ENCODE measurements at regions not wholly inside any gene's neighbourhood (a gene's known extent, or its start where the extent isn't known, plus 50 kb on each side); places are given as distances from the start of the nearest gene placed in this dataset.

GRCh38 chr20:60494476-60494875 lies 536.3 kb downstream of the CDH26 start:
- no peak for TF ChIP-seq CTCF (IDR thresholded peaks at IDR 0.05; ENCODE audit: low read depth, low read length)
- H3K4me3 ChIP-seq (ENCODE audit: low read depth, low read length) = no peak overlapping the region

GRCh38 chr20:60497298-60498035 lies 539.2 kb downstream of the CDH26 start:
- TF ChIP-seq CTCF (IDR thresholded peaks at IDR 0.05; ENCODE audit: low read depth, low read length) = no peak

DNA sequence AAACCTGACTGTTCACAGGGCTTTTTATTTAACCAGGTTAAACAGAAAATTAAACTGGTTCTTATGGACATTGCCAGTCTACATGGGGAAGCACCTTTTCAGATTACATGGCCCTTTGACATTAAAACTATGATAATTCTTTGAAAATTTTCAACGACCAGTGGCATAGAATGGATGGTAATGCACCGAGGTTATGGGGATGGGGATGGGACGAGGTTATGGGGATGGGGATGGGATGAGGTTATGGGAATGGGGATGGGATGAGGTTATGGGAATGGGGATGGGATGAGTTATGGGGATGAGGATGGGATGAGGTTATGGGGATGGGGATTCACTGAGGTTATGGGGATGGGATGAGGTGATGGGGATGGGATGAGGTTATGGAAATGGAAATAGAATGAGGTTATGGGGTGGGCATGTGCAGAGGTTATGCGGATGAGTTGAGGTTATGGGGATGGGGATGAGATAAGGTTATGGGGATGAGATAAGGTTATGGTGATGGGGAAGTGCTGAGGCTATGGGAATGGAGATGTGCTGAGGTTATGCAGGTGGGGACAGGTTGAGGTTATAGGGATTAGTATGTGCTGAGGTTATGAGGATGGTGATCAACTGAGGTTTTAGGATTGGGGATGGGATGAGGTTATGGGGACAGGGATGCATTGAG lies 541.9 kb downstream of the CDH26 start:
- TF ChIP-seq CTCF (IDR thresholded peaks at IDR 0.05; ENCODE audit: low read depth, low read length) = no peak
- no peak overlapping the region for H3K4me3 ChIP-seq (ENCODE audit: low read depth, low read length)

More at GRCh38 chr20:60497298-60498035, 539.2 kb downstream of the CDH26 start:
- H3K4me3 ChIP-seq (ENCODE audit: low read depth, low read length) = no peak overlapping the region

GRCh38 chr20:60501048-60501447 lies 542.8 kb downstream of the CDH26 start:
- TF ChIP-seq CTCF (IDR thresholded peaks at IDR 0.05; ENCODE audit: low read depth, low read length) = no peak
- no peak overlapping the region for H3K4me3 ChIP-seq (ENCODE audit: low read depth, low read length)

DNA sequence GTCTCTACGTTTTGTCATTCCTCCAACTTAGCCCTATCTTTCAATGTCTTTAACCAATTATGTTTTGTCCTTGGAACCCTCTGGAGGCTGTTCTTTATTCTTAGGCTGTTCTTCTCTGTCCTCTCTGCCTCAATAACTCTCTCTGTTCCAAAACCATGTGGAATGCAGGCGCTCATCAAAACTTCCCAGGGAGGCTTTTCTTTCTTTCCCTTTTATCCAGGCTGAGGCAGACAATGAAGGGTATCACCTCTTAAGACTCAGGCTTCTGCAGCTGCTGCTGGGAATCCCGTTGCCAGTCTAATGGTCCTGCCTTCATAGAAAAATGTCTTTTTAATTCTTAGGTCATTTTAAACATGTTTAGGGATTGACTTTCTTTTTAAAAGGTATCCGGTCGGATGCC lies 544.7 kb downstream of the CDH26 start:
- H3K4me3 ChIP-seq (ENCODE audit: low read depth, low read length) = no peak overlapping the region

DNA sequence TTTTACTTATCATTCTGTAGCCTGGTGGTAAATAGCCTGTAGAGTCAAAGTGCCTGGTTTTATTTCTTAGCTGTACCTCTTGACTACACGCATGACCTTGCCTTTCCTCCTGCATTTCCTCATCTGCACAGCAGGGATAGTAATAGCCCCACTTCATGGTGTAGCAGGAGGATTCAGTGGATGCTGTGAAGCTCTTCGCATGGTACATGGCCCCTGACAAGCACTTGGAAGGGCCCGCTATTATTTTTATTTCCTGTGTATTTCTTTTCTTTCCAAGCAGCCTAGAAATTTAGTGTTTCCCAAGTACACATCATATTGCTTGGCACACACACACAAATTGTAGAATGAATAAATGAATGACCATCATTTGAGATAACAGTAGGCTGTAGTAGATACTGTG lies 547.2 kb downstream of the CDH26 start:
- no peak overlapping the region for H3K4me3 ChIP-seq (ENCODE audit: low read depth, low read length)
- TF ChIP-seq CTCF (IDR thresholded peaks at IDR 0.05; ENCODE audit: low read depth, low read length) = no peak

More for the DNA sequence above, 544.7 kb downstream of the CDH26 start:
- no peak for TF ChIP-seq CTCF (IDR thresholded peaks at IDR 0.05; ENCODE audit: low read depth, low read length)

GRCh38 chr20:60506061-60506460 lies 547.8 kb downstream of the CDH26 start:
- H3K4me3 ChIP-seq (ENCODE audit: low read depth, low read length) = no peak overlapping the region
- TF ChIP-seq CTCF (IDR thresholded peaks at IDR 0.05; ENCODE audit: low read depth, low read length) = no peak
